Endothelial cell of umbilical vein (primary cell): ENCODE measurements at regions not wholly inside any gene's neighbourhood (a gene's known extent, or its start where the extent isn't known, plus 50 kb on each side); places are given as distances from the start of the nearest gene placed in this dataset.

Source experiments
- BruUV-seq: library from RNA; stranded (reverse); fragments of 400-500 nt; replicated peaks from 2 replicates; lab custom pipeline; 2021; lab: Mats Ljungman, UMichigan
- CTCF ChIA-PET: fragments of 300-600, 350-600 bp; sonication (Branson Sonifier 250); formaldehyde crosslinking; loops from one replicate; lab custom pipeline; 2021; ENCODE audit warnings: antibody characterized with exemption, inconsistent platforms; lab: Charles Lee
- POLR2A ChIA-PET: fragments of 300-600, 350-600 bp; sonication (Branson Sonifier 250); formaldehyde crosslinking; loops from one replicate; lab custom pipeline; 2021; ENCODE audit warnings: antibody characterized with exemption, inconsistent platforms; lab: Charles Lee
- DNase-seq: peaks from one replicate; pipeline ENCODE4 v3.0.0-alpha.2; 2011; ENCODE audit warnings: low read depth, low spot score
- FAIRE-seq: peaks from 2 replicates; lab custom pipeline; 2011; peaks lifted over from hg19 to GRCh38; lab: Jason Lieb, UNC
- H2AFZ ChIP-seq: 2 replicates; pipeline ENCODE4 v1.6.0; 2012; ENCODE audit warnings: low read depth, low read length, control low read depth, inconsistent platforms
- H3K27ac ChIP-seq: 2 replicates; pipeline ENCODE4 v1.5.1; 2011; ENCODE audit warnings: low read depth, mild to moderate bottlenecking, control low read depth, low read length, moderate library complexity; ENCODE audit not compliant: insufficient read depth
- H3K27me3 ChIP-seq, 2 experiments: 2 replicates each; pipeline versions ENCODE4 v1.6.0 to v1.6.1; 2011; ENCODE audit warnings: low read length in 2 of 2, mixed read lengths in 1 of 2; ENCODE audit not compliant: control insufficient read depth in 2 of 2, insufficient read depth in 2 of 2
- H3K36me3 ChIP-seq, 2 experiments: 2 replicates in 1 of 2; 3 replicates in 1 of 2; pipeline ENCODE4 v1.5.1; 2011; ENCODE audit warnings: low read length in 2 of 2, mild to moderate bottlenecking in 1 of 2, moderate library complexity in 1 of 2; ENCODE audit not compliant: control insufficient read depth in 2 of 2, insufficient read depth in 2 of 2; ENCODE audit errors: extremely low read depth in 1 of 2
- H3K4me1 ChIP-seq: 3 replicates; pipeline ENCODE4 v1.5.1; 2011; ENCODE audit warnings: mild to moderate bottlenecking, low read length; ENCODE audit not compliant: control insufficient read depth, insufficient read depth; ENCODE audit errors: extremely low read depth
- H3K4me2 ChIP-seq: 2 replicates; pipeline ENCODE4 v1.6.1; 2011; ENCODE audit warnings: low read length, control low read depth, mixed read lengths; ENCODE audit not compliant: insufficient read depth
- H3K4me3 ChIP-seq, 3 experiments: fragments of 200-600 bp in 1 of 3; sonication (generic), shearing (Covaris generic) in 1 of 3; replicated peaks in 1 of 3; 2 replicates each; pipeline ENCODE4 v1.5.1; 2011 to 2016; ENCODE audit warnings: control low read depth in 3 of 3, low read length in 3 of 3, mild to moderate bottlenecking in 2 of 3, inconsistent platforms in 1 of 3, low read depth in 1 of 3, moderate library complexity in 1 of 3; ENCODE audit not compliant: insufficient read depth in 1 of 3
- H3K79me2 ChIP-seq: 2 replicates; pipeline ENCODE4 v1.6.0; 2012; ENCODE audit warnings: low read length, inconsistent platforms; ENCODE audit not compliant: control insufficient read depth, insufficient read depth
- H3K9ac ChIP-seq: replicated peaks from 2 replicates; pipeline ENCODE3; 2011; ENCODE audit warnings: low read length, control low read depth; ENCODE audit not compliant: insufficient read depth; ENCODE audit errors: extremely low read depth
- H3K9me1 ChIP-seq: replicated peaks from 3 replicates; pipeline ENCODE4 v1.6.0; 2011; ENCODE audit warnings: mild to moderate bottlenecking, low read length; ENCODE audit not compliant: control insufficient read depth, insufficient read depth; ENCODE audit errors: extremely low read depth
- H3K9me3 ChIP-seq: replicated peaks from 2 replicates; pipeline ENCODE4 v1.5.1; 2012; ENCODE audit warnings: low read length, inconsistent platforms; ENCODE audit not compliant: control insufficient read depth, insufficient read depth
- H4K20me1 ChIP-seq: replicated peaks from 2 replicates; pipeline ENCODE3; 2011; ENCODE audit warnings: mild to moderate bottlenecking, low read length; ENCODE audit not compliant: control insufficient read depth, insufficient read depth; ENCODE audit errors: extremely low read depth
- CTCF ChIP-seq, 2 donors: IDR thresholded peaks; 1 replicate in 1 of 2; 2 replicates in 1 of 2; pipeline ENCODE4 v1.5.1; 2011; ENCODE audit warnings: low read length in 2 of 2, mild to moderate bottlenecking in 2 of 2, moderate library complexity in 2 of 2, control low read depth in 1 of 2, inconsistent platforms in 1 of 2, low read depth in 1 of 2; ENCODE audit not compliant: insufficient read depth in 1 of 2; ENCODE audit errors: extremely low read depth in 1 of 2
- EZH2 ChIP-seq: IDR thresholded peaks from 2 replicates; pipeline ENCODE4 v1.6.1; 2012; ENCODE audit warnings: borderline replicate concordance, low read depth, mild to moderate bottlenecking, moderate library complexity, low read length, inconsistent platforms; ENCODE audit not compliant: severe bottlenecking
- FOS ChIP-seq: IDR thresholded peaks from 2 replicates; pipeline ENCODE4 v1.6.1; 2011; ENCODE audit warnings: mild to moderate bottlenecking, low read length, moderate library complexity, borderline replicate concordance; ENCODE audit not compliant: insufficient read depth
- GATA2 ChIP-seq: IDR thresholded peaks from 2 replicates; pipeline ENCODE4 v1.7.0; 2011; ENCODE audit warnings: low read depth, mild to moderate bottlenecking, moderate library complexity, mixed read lengths, low read length; ENCODE audit not compliant: insufficient read length, insufficient read depth
- JUN ChIP-seq: IDR thresholded peaks from 2 replicates; pipeline ENCODE4 v1.6.1; 2011; ENCODE audit warnings: borderline replicate concordance, low read depth; ENCODE audit not compliant: insufficient read length, insufficient read depth
- MAX ChIP-seq: IDR thresholded peaks from 2 replicates; pipeline ENCODE4 v1.6.1; 2011; ENCODE audit not compliant: insufficient read depth, insufficient read length
- MYC ChIP-seq: IDR thresholded peaks from one replicate; pipeline ENCODE4 v1.6.1; 2011; ENCODE audit warnings: mild to moderate bottlenecking, low read depth, low read length
- POLR2A ChIP-seq: IDR thresholded peaks from 2 replicates; pipeline ENCODE4 v1.6.1; 2012; ENCODE audit warnings: low read depth, mild to moderate bottlenecking, control low read depth, low read length
- dilution Hi-C: fragments of 300-500 bp; cut with MboI; formaldehyde crosslinking; loops from one replicate; pipeline ENCODE4 v1.15.0; 2019; ENCODE audit warnings: low sequenced_read_pairs; ENCODE audit not compliant: extremely low pct_ligation_motif_present
- intact Hi-C: fragments of 100-400 bp; cut with micrococcal nuclease; formaldehyde crosslinking; loops from one replicate; pipeline ENCODE4 v1.10.0; 2022

- no peak for DNase-seq
- TF ChIP-seq MAX (no peak), JUN (no peak), EZH2 (no peak), GATA2 (no peak), MYC (no peak)
- FAIRE-seq, result no peak
- no peaks in the 10 kb centered on the region for H4K20me1 ChIP-seq
- no peak overlapping the region for H3K9ac ChIP-seq
- no peaks in the 10 kb centered on the region for H3K79me2 ChIP-seq
- no peak overlapping the region for H2AFZ ChIP-seq
- H3K9me1 ChIP-seq, result no peaks in the 10 kb centered on the region
- BruUV-seq, result no TSS peak
- intact Hi-C loops (no loop called here), dilution Hi-C loops (no loop called here)
- ChIA-PET POLR2A (no interaction called here), CTCF (no interaction called here)
- no peaks in the 10 kb centered on the region for H3K9me3 ChIP-seq
- no peaks in the 10 kb centered on the region for H3K27me3 ChIP-seq
- H3K4me3 ChIP-seq, result no peak overlapping the region
- H3K4me2 ChIP-seq, result no peak overlapping the region
- peaks cover 14% of the 10 kb centered on the region for H3K4me1 ChIP-seq
- no peaks in the 10 kb centered on the region for H3K36me3 ChIP-seq
- no peak overlapping the region for H3K27ac ChIP-seq
Observed at GRCh38 chr14:27370775-27371174, 772.9 kb upstream of the NOVA1 start.

GRCh38 chr14:27371209-27371608 lies 773.4 kb upstream of the NOVA1 start:
- peaks cover 12% of the 10 kb centered on the region for H3K4me1 ChIP-seq
- H3K27ac ChIP-seq, result no peak overlapping the region
- H2AFZ ChIP-seq, result no peak overlapping the region
- no peaks in the 10 kb centered on the region for H3K36me3 ChIP-seq
- H3K79me2 ChIP-seq, result no peaks in the 10 kb centered on the region
- H4K20me1 ChIP-seq, result no peaks in the 10 kb centered on the region
- TF ChIP-seq FOS, result no peak
- no peak for TF ChIP-seq CTCF (IDR thresholded peaks at IDR 0.05; ENCODE audit: extremely low read depth in 1 of 2, insufficient read depth in 1 of 2, low read depth in 1 of 2, low read length in 2 of 2)
- TF ChIP-seq MAX, result no peak
- no peak for TF ChIP-seq POLR2A
- no peaks in the 10 kb centered on the region for H3K9me1 ChIP-seq
- dilution Hi-C loops (no loop called here), intact Hi-C loops (no loop called here)
- no peak overlapping the region for H3K4me2 ChIP-seq
- H3K9me3 ChIP-seq, result no peaks in the 10 kb centered on the region
- ChIA-PET POLR2A (no interaction called here), CTCF (no interaction called here)
- BruUV-seq, result no TSS peak
- FAIRE-seq, result no peak
- no peak overlapping the region for H3K9ac ChIP-seq
- no peaks in the 10 kb centered on the region for H3K27me3 ChIP-seq
- no peak for DNase-seq
- no peak overlapping the region for H3K4me3 ChIP-seq
